ENCODE measurements at regions not wholly inside any gene's neighbourhood (a gene's known extent, or its start where the extent isn't known, plus 50 kb on each side); places are given as distances from the start of the nearest gene placed in this dataset.
A peak's percentile ranks its signal among the peaks of the same experiment; 100 is the strongest.
"Not testable (repeated sequence)": the region's sequence is repeated elsewhere in the genome, so short reads cannot be mapped to it uniquely, and the experiment has no call there.

DNA sequence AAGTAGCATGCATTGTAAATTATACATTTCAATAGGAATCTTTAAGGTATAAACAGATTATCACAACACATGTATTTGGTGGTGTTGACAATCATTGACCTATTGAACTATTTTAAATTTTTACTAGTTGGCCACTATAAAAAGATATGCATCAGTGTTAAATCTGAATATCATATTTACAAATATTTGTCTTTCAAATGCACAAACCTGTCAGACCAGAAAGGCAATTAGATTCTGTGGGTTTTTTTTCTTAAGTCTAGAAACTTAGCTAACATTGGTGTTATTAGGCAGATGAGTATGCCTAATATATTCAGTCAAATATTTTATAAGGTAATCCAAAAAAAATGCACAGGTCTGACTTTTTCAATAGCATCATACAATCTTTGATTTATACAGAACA, 241.4 kb upstream of the DGKB start:
- H3K9me3 ChIP-seq (replicated peaks), result no peaks in the 10 kb centered on the region
- H3K4me1 ChIP-seq, result no peaks in the 10 kb centered on the region
- no peak overlapping the region for H3K4me3 ChIP-seq
- H3K27me3 ChIP-seq, result no peaks in the 10 kb centered on the region
- no peak for DNase-seq
- no peaks in the 10 kb centered on the region for H3K36me3 ChIP-seq
- no peak overlapping the region for H3K27ac ChIP-seq

DNA sequence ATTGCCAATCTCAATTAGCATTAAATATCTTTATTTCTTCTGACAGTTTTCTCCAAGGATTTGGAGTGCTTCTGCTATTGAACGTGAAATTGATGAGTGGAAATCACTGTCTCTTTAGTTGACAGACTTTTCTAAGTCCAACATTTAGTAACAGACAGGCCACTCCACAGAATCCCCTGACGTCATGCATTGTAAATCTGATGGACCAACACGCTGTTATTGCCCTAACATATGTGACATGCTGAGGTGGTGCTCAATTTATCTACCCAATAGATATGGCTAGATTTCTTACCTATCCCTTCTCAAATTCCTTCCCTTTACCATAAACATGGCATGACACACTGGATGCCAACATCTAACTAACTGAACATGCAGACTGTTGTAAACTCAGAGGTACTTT, 240.6 kb upstream of the DGKB start:
- H3K36me3 ChIP-seq, result no peaks in the 10 kb centered on the region
- H3K4me1 ChIP-seq, result no peaks in the 10 kb centered on the region
- no peak for DNase-seq
- no peaks in the 10 kb centered on the region for H3K9me3 ChIP-seq (replicated peaks)
- H3K27me3 ChIP-seq, result no peaks in the 10 kb centered on the region
- H3K4me3 ChIP-seq, result no peak overlapping the region
- H3K27ac ChIP-seq, result no peak overlapping the region

DNA sequence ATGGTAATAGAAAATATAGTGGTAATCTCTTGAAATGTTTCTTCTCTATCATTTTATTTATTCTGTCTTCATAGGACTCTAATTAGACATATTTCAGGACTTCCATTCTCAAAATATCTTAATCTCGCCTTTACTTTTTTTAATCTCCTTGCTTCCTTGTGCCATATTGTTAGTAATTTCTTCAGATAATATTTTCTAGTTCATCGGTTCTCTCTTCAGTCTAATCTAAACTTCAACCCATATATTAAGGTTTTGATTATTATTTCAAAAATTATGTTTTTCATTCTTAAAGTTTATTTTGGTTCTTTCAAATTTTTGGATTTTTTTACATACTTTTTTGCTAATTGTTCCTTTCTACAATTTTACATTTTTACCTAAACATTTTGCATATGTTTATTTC, 237.9 kb upstream of the DGKB start:
- no peaks in the 10 kb centered on the region for H3K27me3 ChIP-seq
- H3K4me1 ChIP-seq, result no peaks in the 10 kb centered on the region
- H3K9me3 ChIP-seq (replicated peaks), result no peaks in the 10 kb centered on the region
- no peaks in the 10 kb centered on the region for H3K36me3 ChIP-seq
- no peak overlapping the region for H3K27ac ChIP-seq
- no peak overlapping the region for H3K4me3 ChIP-seq
- DNase-seq, result no peak

DNA sequence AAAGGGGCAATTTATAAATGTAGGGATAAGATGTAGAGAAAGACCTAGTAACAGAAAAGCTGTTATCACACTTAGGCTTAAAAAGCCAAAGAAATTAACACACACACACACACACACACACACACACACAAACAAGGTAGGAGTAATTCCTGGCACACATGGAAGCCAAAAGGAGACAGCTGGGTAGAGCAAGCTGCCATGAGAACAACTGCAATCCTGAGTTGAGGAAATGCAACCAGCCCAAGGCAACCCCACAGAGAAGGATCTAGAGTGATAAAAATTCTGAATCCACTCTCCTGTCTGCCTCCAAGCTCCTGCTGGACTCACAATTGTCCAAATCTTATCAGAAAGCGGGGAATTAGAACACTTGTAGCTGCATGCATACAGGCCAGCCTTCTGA, 229.1 kb upstream of the DGKB start:
- no peaks in the 10 kb centered on the region for H3K9me3 ChIP-seq (replicated peaks)
- no peaks in the 10 kb centered on the region for H3K36me3 ChIP-seq
- no peak overlapping the region for H3K4me3 ChIP-seq
- no peaks in the 10 kb centered on the region for H3K27me3 ChIP-seq
- no peak for DNase-seq
- peaks cover 11% of the 10 kb centered on the region for H3K4me1 ChIP-seq
- H3K27ac ChIP-seq, result no peak overlapping the region

DNA sequence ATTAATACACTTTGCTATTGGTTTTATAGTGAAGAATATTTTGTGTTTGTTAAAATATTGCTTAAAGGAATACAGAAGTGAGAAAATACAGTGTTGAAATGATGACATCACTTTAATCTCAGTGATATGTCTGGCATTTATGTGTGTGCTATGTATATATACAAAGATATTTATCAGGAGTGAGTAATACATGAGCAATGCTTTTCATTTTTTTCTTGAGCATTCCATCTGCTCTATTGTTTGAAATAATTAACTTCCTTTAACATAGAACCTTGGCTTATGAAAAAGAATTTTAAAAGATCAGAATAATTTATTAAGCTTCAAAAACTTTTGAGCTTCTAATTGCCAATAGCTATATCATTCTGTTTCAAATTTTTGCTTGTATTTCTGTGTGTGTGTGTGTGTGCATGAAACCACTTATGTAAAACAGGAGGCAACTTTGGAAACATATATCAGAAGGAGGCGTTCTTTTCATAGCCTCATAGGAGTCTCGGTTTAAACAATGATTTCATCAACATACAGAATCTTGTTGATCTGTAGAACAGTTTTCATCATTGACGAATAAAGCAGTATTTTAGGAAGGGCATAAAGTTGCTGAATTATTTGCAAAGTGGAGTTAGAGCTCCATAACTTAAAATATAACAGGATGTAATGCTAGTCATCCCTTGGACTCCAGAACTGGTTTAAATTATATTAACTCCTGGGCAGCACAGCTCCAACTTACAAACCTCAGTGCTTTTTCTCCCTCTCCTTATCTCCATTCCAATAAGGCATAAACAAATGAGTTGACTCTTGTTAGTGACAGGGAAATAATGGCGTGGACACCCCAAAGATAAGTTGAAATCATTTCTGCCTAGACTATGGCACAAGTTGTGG, 228.4 kb upstream of the DGKB start:
- Histone ChIP-seq H3K36me3 (no peaks in the 10 kb centered on the region), H3K4me3 (no peak overlapping the region), H3K27me3 (no peaks in the 10 kb centered on the region), H3K4me1 (peaks cover 11% of the 10 kb centered on the region), H3K9me3 (replicated peaks) (no peaks in the 10 kb centered on the region), H3K27ac (peak overlapping the region; percentile 15; the same call in 1 of the 2 replicates)
- no peak for DNase-seq

DNA sequence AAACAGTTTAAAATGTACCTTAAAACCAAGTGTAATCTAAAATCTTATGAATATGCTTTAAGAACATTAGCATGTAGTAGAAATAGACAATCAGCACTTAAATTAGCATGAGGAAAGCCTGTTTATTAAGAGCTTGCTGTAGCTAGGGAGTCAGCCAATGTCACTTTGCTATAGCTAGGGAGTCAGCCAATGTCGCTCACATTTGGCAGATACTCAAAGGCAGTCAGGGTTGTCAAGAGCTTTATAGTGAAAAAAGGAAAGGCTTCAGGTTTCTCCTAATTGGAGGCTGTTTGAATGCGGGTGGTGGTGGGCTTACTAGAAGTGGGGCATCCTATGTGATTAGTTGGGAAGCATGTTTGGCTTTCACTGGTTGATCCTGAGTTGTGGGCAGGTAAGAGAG, 226.2 kb upstream of the DGKB start:
- DNase-seq, result no peak
- Histone ChIP-seq H3K9me3 (replicated peaks) (no peaks in the 10 kb centered on the region), H3K27ac (no peak overlapping the region), H3K4me3 (no peak overlapping the region), H3K36me3 (no peaks in the 10 kb centered on the region), H3K27me3 (no peaks in the 10 kb centered on the region), H3K4me1 (peaks cover 11% of the 10 kb centered on the region)

DNA sequence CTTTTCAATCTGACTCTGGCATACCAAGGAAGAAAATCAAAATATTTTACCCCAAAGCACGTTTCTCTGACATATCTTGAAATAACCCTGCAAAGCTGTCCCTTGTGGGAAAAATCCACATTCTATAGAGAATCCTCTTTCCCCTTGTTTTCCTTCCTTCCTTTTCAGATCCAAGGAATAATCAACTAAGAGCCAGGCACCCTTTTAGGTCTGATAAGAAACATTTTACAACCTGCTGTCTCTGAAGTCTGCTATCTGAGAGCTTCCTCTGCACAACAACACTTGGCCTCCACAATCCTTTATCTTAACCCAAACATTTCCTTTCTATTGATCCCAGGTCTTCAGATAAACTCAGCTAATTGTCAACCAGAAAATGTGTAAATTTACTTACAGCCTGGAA, 224.1 kb upstream of the DGKB start:
- not testable (repeated sequence) for DNase-seq; H3K4me3 ChIP-seq; H3K27me3 ChIP-seq; H3K36me3 ChIP-seq; H3K27ac ChIP-seq; H3K9me3 ChIP-seq (replicated peaks)
- peaks cover 11% of the 10 kb centered on the region for H3K4me1 ChIP-seq

DNA sequence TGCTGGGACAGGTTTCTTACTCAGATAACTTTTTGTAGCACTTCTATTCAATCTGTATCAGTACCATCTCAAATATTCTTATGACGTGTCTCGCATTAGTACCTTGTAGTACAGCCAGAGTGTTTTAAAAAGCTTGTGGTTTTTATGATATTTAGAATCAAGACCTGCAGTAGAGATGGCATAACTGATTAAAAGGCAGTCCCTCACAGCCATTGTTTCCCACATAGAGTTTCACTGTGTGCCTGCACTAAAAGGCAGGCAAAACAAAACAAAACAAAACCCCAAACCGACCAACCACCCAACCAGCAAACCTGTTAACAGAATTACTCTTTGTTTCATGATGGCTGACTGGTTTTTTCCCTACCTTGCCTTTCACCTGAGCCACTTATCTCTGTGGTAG, 221.3 kb upstream of the DGKB start:
- no peak for DNase-seq

DNA sequence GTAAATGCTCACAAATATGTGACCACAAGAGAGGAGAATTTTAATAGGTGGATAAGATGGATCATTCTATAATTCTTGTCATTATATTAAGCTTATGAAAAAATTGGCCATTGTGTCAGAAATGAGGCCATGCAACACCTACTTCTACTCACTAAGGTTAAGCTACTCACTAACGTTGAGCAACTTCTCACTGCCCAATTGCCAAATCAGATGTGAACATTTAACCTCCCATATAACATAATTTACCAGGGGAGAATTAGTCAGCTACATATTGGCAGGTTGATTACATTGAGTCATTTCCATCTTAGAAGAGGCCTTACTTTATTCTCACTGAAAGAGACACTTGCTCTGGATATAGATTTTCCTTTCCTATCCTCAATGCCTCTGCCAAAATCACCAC, 211.2 kb upstream of the DGKB start:
- H3K4me3 ChIP-seq, result no peak overlapping the region
- no peaks in the 10 kb centered on the region for H3K9me3 ChIP-seq (replicated peaks)
- no peak for DNase-seq
- H3K27ac ChIP-seq, result no peak overlapping the region
- no peaks in the 10 kb centered on the region for H3K36me3 ChIP-seq
- no peaks in the 10 kb centered on the region for H3K4me1 ChIP-seq
- H3K27me3 ChIP-seq, result no peaks in the 10 kb centered on the region; the same call in 1 of the 2 replicates

More for the DNA sequence above, 221.3 kb upstream of the DGKB start:
- H3K27me3 ChIP-seq, result no peaks in the 10 kb centered on the region
- no peaks in the 10 kb centered on the region for H3K9me3 ChIP-seq (replicated peaks)
- H3K36me3 ChIP-seq, result no peaks in the 10 kb centered on the region
- H3K4me1 ChIP-seq, result no peaks in the 10 kb centered on the region; the same call in 1 of the 2 replicates
- H3K27ac ChIP-seq, result no peak overlapping the region
- no peak overlapping the region for H3K4me3 ChIP-seq

DNA sequence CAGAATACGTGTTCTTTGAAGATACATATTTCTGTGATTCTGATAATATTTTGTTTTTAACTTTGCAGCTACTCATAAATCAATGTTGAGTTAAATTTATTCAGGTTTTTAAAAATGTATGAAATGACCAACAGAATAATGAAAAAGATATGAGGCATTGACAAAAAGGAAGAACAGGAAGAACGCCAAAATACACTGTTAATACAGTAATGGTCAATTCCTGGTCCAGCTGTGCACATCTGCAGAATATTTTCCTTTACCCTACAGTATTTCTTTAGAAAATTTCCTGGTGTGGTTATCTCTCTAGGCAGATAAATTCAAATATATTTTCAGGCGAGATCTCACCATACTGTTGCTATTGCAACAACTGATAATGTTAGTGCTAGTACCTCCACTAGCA, 203.2 kb upstream of the DGKB start:
- H3K4me1 ChIP-seq, result no peaks in the 10 kb centered on the region
- no peak for DNase-seq
- H3K27me3 ChIP-seq, result no peaks in the 10 kb centered on the region
- no peak overlapping the region for H3K27ac ChIP-seq
- H3K9me3 ChIP-seq (replicated peaks), result no peaks in the 10 kb centered on the region
- no peaks in the 10 kb centered on the region for H3K36me3 ChIP-seq
- H3K4me3 ChIP-seq, result no peak overlapping the region

DNA sequence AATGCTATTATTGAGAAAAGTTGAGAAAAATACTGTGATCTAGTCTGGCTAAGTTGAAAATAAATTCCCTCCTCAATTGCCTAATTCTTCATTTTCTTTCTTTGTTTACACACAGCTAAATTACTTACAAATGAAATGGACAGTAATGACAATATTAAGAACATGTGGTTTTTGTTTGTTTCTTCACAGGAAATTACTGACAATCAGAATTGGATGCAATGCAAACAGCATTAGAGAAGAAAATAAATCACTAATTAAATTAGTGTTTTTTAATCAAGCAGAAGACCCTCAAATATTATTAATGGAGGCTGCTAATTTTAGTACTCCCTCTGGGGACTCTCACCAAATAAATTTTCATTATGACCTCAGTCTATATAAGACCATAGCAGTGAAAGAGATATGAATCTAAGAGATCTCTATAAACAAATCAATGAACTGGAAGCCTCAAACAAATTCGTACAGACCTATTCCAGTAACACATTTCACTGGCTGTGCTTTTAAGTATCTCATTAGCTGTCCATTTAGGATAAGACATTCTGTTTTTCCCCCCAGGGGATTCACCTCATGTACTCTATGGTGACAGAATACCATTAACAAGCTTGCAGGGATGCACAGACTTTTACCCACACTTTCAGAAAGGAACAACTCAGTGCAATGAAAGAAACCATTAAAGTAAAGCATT, 202.0 kb upstream of the DGKB start:
- Histone ChIP-seq H3K36me3 (no peaks in the 10 kb centered on the region), H3K27ac (no peak overlapping the region), H3K4me1 (no peaks in the 10 kb centered on the region), H3K9me3 (replicated peaks) (no peaks in the 10 kb centered on the region), H3K27me3 (no peaks in the 10 kb centered on the region), H3K4me3 (no peak overlapping the region)
- peak in 1 of 2 experiments; percentile 11 for DNase-seq

DNA sequence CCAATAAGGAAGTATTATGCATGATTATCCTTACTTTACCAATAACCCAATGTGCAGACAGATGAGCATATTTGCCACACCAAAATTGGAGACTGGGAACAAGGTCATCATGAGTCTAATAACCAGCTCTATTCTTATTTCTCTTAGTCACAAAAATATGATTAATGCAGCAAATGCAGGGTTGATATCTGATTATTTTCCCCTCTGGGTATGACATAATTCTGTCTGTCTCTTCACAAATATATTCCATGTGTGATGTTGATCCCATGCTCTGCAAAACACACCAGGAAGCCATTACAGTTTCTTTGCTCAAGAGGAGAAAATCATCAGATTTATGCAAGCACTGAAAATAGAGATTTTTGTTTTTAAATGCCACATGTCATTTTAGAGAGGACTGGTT, 196.5 kb upstream of the DGKB start:
- DNase-seq, result no peak
- H3K27me3 ChIP-seq, result no peaks in the 10 kb centered on the region
- no peak overlapping the region for H3K27ac ChIP-seq
- no peaks in the 10 kb centered on the region for H3K9me3 ChIP-seq (replicated peaks)
- no peak overlapping the region for H3K4me3 ChIP-seq
- H3K36me3 ChIP-seq, result no peaks in the 10 kb centered on the region
- H3K4me1 ChIP-seq, result no peaks in the 10 kb centered on the region

DNA sequence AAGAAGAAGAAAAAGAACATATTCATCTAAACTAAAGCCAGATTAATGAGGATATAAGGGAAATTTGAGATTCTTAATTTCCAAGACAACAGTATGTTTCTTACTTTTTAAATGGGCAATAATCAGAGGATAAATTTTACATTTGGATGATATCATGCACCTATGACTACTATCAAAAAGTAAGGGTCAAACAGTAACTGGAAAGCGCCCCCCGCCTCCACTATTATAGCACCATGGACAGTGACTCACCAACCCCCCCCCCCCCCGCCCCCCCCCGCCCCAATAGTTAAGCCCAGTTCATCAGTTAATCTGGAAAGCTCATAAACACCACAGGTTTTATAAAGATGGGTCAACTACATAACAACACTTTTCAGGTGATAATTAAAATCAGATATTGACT, 194.3 kb upstream of the DGKB start:
- no peaks in the 10 kb centered on the region for H3K36me3 ChIP-seq
- H3K4me1 ChIP-seq, result no peaks in the 10 kb centered on the region
- no peaks in the 10 kb centered on the region for H3K27me3 ChIP-seq
- no peaks in the 10 kb centered on the region for H3K9me3 ChIP-seq (replicated peaks)
- no peak overlapping the region for H3K4me3 ChIP-seq
- DNase-seq, result no peak
- H3K27ac ChIP-seq, result no peak overlapping the region

DNA sequence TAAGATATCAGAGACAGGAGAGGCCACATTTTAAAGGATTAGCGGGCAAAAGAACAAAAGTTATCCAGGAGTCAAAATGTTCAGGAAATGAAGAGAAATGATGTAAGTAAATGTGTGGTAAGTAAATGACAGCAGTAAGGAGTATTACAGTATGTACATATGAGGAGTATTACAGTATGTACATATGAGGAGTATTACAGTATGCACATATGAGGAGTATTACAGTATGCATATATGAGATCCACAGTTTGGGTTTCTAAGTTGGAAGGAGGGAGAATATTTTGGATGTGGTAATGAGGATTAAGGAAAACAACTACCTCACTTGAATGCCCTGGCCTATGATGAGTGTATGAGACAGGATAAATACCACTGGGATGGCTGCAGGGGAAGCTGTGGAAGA, 192.4 kb upstream of the DGKB start:
- H3K4me1 ChIP-seq, result no peaks in the 10 kb centered on the region

DNA sequence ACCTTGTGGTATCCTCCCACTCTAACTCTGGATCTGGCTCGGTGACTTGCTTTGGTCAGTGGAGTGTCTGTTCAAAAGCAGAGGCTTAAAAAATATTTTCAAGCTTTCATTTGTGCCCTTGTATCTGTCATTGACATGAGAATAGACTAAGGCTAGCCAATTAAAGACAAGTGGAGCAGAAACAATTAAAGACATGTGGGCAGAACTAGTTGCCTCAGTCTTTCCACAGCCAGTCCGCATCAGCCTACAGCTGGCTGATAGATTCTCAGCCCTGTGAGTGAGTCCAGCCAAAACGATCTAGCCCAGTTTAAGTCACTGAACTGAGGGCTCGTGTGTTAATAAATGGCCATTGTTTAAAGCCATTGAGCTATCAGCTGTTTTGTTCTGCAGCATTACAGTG, 185.2 kb upstream of the DGKB start:
- Histone ChIP-seq H3K36me3 (no peaks in the 10 kb centered on the region), H3K27me3 (no peaks in the 10 kb centered on the region), H3K4me1 (no peaks in the 10 kb centered on the region), H3K9me3 (replicated peaks) (no peaks in the 10 kb centered on the region), H3K4me3 (no peak overlapping the region), H3K27ac (no peak overlapping the region)
- DNase-seq, result no peak

More for the DNA sequence above, 192.4 kb upstream of the DGKB start:
- Histone ChIP-seq H3K9me3 (replicated peaks) (no peaks in the 10 kb centered on the region), H3K27me3 (no peaks in the 10 kb centered on the region), H3K27ac (no peak overlapping the region), H3K36me3 (no peaks in the 10 kb centered on the region), H3K4me3 (no peak overlapping the region)
- no peak for DNase-seq

DNA sequence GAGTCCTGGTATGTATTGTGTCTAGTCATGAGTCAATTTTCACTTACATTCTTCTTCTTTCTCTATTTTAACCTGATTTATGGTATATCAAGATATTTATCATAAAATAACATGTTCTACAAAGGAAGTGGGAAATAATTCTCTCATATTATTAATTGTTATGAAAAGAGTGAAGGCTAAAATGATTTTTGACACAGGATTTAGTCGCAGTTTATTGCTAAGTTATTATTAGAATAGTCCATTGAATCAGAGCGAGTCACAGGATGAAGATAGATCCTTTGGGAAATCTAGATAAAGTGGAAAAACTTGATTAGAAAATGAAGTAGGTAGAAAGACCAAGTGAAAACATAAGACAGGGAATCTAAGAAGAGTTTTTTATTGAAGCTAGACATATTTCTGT, 184.3 kb upstream of the DGKB start:
- no peak overlapping the region for H3K27ac ChIP-seq
- H3K36me3 ChIP-seq, result no peaks in the 10 kb centered on the region

More for the DNA sequence above, 184.3 kb upstream of the DGKB start:
- Histone ChIP-seq H3K4me1 (no peaks in the 10 kb centered on the region), H3K9me3 (replicated peaks) (no peaks in the 10 kb centered on the region), H3K27me3 (no peaks in the 10 kb centered on the region), H3K4me3 (no peak overlapping the region)
- DNase-seq, result no peak

Measured in SJCRH30 (cell line).